ENCODE measurements at regions not wholly inside any gene's neighbourhood (a gene's known extent, or its start where the extent isn't known, plus 50 kb on each side); places are given as distances from the start of the nearest gene placed in this dataset.

DNA sequence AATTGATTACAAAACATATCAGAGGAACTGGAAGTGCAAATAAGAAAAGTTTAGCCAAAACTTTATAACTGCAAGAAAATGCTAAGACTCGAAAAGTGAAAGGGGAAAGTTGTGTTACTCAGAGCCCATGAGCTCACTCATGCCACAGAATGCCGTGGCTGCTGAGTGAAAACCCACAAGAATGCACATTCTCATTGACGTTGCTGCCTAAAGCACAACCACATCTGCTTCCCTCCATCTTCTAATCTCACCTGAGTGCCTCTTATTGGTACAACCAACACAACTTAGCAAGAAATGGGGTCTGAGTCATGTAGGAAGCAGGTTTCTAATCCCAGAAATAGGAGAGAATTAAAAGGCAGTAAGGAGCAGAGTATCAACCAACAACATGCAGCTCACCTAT lies 259.7 kb downstream of the LNPK start:
- Histone ChIP-seq H3K4me1 (ENCODE audit: control insufficient read depth, insufficient read depth, low read length) (no peaks in the 10 kb centered on the region), H3K4me3 (ENCODE audit: insufficient read depth, low read depth, low read length) (no peak overlapping the region), H3K36me3 (ENCODE audit: control insufficient read depth, insufficient read depth, low read length) (no peaks in the 10 kb centered on the region), H3K27ac (ENCODE audit: insufficient read depth, low read depth, low read length, poor library complexity, severe bottlenecking) (no peak overlapping the region), H3K27me3 (ENCODE audit: control insufficient read depth, insufficient read depth, low read length, poor library complexity, severe bottlenecking) (no peaks in the 10 kb centered on the region), H3K9me3 (ENCODE audit: control insufficient read depth, low read length) (no peaks in the 10 kb centered on the region)
- WGBS, 2 experiments, result 88 to 91% methylated on average over 3 of the region's 3 CpGs

GRCh38 chr2:175741164-175741563 lies 260.9 kb downstream of the LNPK start:
- no peaks in the 10 kb centered on the region for H3K27me3 ChIP-seq (ENCODE audit: control insufficient read depth, insufficient read depth, low read length, poor library complexity, severe bottlenecking)
- no peak overlapping the region for H3K4me3 ChIP-seq (ENCODE audit: insufficient read depth, low read depth, low read length)
- no peak overlapping the region for H3K27ac ChIP-seq (ENCODE audit: insufficient read depth, low read depth, low read length, poor library complexity, severe bottlenecking)

DNA sequence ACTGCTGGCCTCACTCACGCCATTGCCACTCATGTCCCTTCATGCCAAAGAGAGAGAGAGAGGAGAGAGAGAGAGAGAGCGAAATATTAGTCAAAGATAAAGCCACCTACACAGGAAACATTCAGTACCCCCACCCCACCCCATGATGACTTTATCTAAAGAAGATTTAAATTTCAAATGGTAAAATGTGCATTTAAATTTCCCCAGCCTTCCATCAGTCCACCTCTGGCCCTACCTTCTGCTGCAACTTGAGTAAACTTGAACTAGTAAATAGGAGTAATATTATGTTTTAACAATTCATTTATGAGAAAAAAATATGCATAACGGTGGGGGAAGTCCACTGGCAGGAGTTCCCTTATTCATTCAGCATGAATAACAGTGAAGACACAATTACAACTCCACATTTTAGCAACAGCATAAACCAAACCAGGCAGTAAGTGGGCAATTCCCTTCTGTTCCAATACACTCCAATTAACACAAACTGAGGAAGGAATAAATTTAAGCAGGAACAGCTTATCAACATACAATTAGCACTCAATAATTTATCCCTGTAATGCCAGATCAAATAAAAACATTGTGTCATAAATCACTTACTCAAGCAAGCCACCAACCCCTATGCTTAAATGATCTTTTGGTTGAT lies 264.2 kb downstream of the LNPK start:
- Histone ChIP-seq H3K4me3 (ENCODE audit: insufficient read depth, low read depth, low read length) (no peak overlapping the region), H3K4me1 (ENCODE audit: control insufficient read depth, insufficient read depth, low read length) (peaks cover 8% of the 10 kb centered on the region), H3K9me3 (ENCODE audit: control insufficient read depth, low read length) (no peaks in the 10 kb centered on the region), H3K27me3 (ENCODE audit: control insufficient read depth, insufficient read depth, low read length, poor library complexity, severe bottlenecking) (no peaks in the 10 kb centered on the region), H3K27ac (ENCODE audit: insufficient read depth, low read depth, low read length, poor library complexity, severe bottlenecking) (no peak overlapping the region), H3K36me3 (ENCODE audit: control insufficient read depth, insufficient read depth, low read length) (no peaks in the 10 kb centered on the region)
- WGBS, 2 experiments, result 72 to 86% methylated on average over 2 of the region's 3 CpGs

More at GRCh38 chr2:175741164-175741563, 260.9 kb downstream of the LNPK start:
- Histone ChIP-seq H3K4me1 (ENCODE audit: control insufficient read depth, insufficient read depth, low read length) (no peaks in the 10 kb centered on the region), H3K36me3 (ENCODE audit: control insufficient read depth, insufficient read depth, low read length) (no peaks in the 10 kb centered on the region), H3K9me3 (ENCODE audit: control insufficient read depth, low read length) (no peaks in the 10 kb centered on the region)

- no peak overlapping the region for H3K27ac ChIP-seq (ENCODE audit: insufficient read depth, low read depth, low read length, poor library complexity, severe bottlenecking)
These were observed 267.4 kb downstream of the LNPK start for GRCh38 chr2:175734686-175735085.

DNA sequence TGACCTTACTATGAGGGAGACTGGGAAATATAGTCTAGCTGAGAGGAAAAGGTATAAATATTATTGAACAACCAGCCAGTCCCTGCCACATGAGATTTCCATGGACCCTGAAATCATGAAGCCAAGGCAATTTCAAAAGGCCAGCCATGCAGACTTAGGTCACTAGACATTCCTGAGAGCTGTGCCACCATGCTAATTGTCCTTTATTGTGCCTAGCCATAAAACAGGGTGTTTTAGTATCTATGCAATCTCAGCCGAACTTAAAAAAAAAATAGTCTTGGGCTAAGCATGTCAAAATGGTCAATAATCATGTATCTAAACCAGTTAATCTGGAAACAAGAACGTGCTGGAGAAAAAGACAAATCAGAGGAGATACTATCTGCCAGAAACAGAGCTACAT lies 269.5 kb downstream of the LNPK start:
- H3K4me3 ChIP-seq (ENCODE audit: insufficient read depth, low read depth, low read length), result no peak overlapping the region
- no peaks in the 10 kb centered on the region for H3K9me3 ChIP-seq (ENCODE audit: control insufficient read depth, low read length)
- H3K27ac ChIP-seq (ENCODE audit: insufficient read depth, low read depth, low read length, poor library complexity, severe bottlenecking), result no peak overlapping the region
- H3K36me3 ChIP-seq (ENCODE audit: control insufficient read depth, insufficient read depth, low read length), result no peaks in the 10 kb centered on the region
- WGBS, 2 experiments, result 94 to 95% methylated on average over 2 of the region's 2 CpGs
- no peaks in the 10 kb centered on the region for H3K27me3 ChIP-seq (ENCODE audit: control insufficient read depth, insufficient read depth, low read length, poor library complexity, severe bottlenecking)
- H3K4me1 ChIP-seq (ENCODE audit: control insufficient read depth, insufficient read depth, low read length), result peaks cover 8% of the 10 kb centered on the region

More at GRCh38 chr2:175734686-175735085, 267.4 kb downstream of the LNPK start:
- Histone ChIP-seq H3K4me3 (ENCODE audit: insufficient read depth, low read depth, low read length) (no peak overlapping the region), H3K9me3 (ENCODE audit: control insufficient read depth, low read length) (no peaks in the 10 kb centered on the region), H3K4me1 (ENCODE audit: control insufficient read depth, insufficient read depth, low read length) (peaks cover 8% of the 10 kb centered on the region), H3K27me3 (ENCODE audit: control insufficient read depth, insufficient read depth, low read length, poor library complexity, severe bottlenecking) (no peaks in the 10 kb centered on the region), H3K36me3 (ENCODE audit: control insufficient read depth, insufficient read depth, low read length) (no peaks in the 10 kb centered on the region)
- 29 to 43% methylated on average over 5 of the region's 5 CpGs for WGBS, 2 experiments

- Histone ChIP-seq H3K27ac (ENCODE audit: insufficient read depth, low read depth, low read length, poor library complexity, severe bottlenecking) (no peak overlapping the region), H3K4me1 (ENCODE audit: control insufficient read depth, insufficient read depth, low read length) (peaks cover 3% of the 10 kb centered on the region), H3K4me3 (ENCODE audit: insufficient read depth, low read depth, low read length) (no peak overlapping the region), H3K36me3 (ENCODE audit: control insufficient read depth, insufficient read depth, low read length) (no peaks in the 10 kb centered on the region), H3K9me3 (ENCODE audit: control insufficient read depth, low read length) (no peaks in the 10 kb centered on the region), H3K27me3 (ENCODE audit: control insufficient read depth, insufficient read depth, low read length, poor library complexity, severe bottlenecking) (no peaks in the 10 kb centered on the region)
- WGBS, 2 experiments, result 92 to 94% methylated on average over 4 of the region's 4 CpGs
These were observed 272.0 kb downstream of the LNPK start for GRCh38 chr2:175730050-175730449.

GRCh38 chr2:175729049-175729706 lies 272.9 kb downstream of the LNPK start:
- WGBS, 2 experiments, result 88 to 92% methylated on average over 4 of the region's 4 CpGs
- no peaks in the 10 kb centered on the region for H3K4me1 ChIP-seq (ENCODE audit: control insufficient read depth, insufficient read depth, low read length)

GRCh38 chr2:175728032-175728431 lies 274.0 kb downstream of the LNPK start:
- no peaks in the 10 kb centered on the region for H3K4me1 ChIP-seq (ENCODE audit: control insufficient read depth, insufficient read depth, low read length)
- no peaks in the 10 kb centered on the region for H3K36me3 ChIP-seq (ENCODE audit: control insufficient read depth, insufficient read depth, low read length)
- 92 to 96% methylated on average over 4 of the region's 4 CpGs for WGBS, 2 experiments
- H3K27ac ChIP-seq (ENCODE audit: insufficient read depth, low read depth, low read length, poor library complexity, severe bottlenecking), result no peak overlapping the region
- H3K27me3 ChIP-seq (ENCODE audit: control insufficient read depth, insufficient read depth, low read length, poor library complexity, severe bottlenecking), result no peaks in the 10 kb centered on the region
- no peak overlapping the region for H3K4me3 ChIP-seq (ENCODE audit: insufficient read depth, low read depth, low read length)
- no peaks in the 10 kb centered on the region for H3K9me3 ChIP-seq (ENCODE audit: control insufficient read depth, low read length)

More at GRCh38 chr2:175729049-175729706, 272.9 kb downstream of the LNPK start:
- no peaks in the 10 kb centered on the region for H3K36me3 ChIP-seq (ENCODE audit: control insufficient read depth, insufficient read depth, low read length)
- no peaks in the 10 kb centered on the region for H3K27me3 ChIP-seq (ENCODE audit: control insufficient read depth, insufficient read depth, low read length, poor library complexity, severe bottlenecking)
- no peak overlapping the region for H3K27ac ChIP-seq (ENCODE audit: insufficient read depth, low read depth, low read length, poor library complexity, severe bottlenecking)
- no peak overlapping the region for H3K4me3 ChIP-seq (ENCODE audit: insufficient read depth, low read depth, low read length)
- H3K9me3 ChIP-seq (ENCODE audit: control insufficient read depth, low read length), result no peaks in the 10 kb centered on the region

DNA sequence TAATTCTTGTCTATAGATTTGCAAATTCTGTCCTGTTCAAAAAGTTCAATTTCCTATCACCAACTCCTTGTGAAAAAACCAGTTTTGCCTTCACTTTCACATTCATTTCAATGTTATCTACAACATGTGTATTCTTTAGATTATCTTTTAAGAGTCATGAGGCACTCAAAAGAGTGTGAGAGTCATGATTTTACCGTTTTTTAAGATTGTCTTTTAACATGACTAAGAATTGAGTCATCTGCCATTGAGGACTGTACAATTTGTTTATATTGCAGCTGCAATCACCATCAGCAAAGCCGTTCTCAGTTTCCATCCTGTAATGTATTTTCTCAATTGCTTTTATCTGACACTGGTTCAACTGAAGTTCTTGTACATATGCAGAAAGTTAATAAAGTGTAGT lies 275.8 kb downstream of the LNPK start:
- Histone ChIP-seq H3K9me3 (ENCODE audit: control insufficient read depth, low read length) (no peaks in the 10 kb centered on the region), H3K36me3 (ENCODE audit: control insufficient read depth, insufficient read depth, low read length) (no peaks in the 10 kb centered on the region), H3K27me3 (ENCODE audit: control insufficient read depth, insufficient read depth, low read length, poor library complexity, severe bottlenecking) (no peaks in the 10 kb centered on the region), H3K27ac (ENCODE audit: insufficient read depth, low read depth, low read length, poor library complexity, severe bottlenecking) (no peak overlapping the region), H3K4me1 (ENCODE audit: control insufficient read depth, insufficient read depth, low read length) (no peaks in the 10 kb centered on the region), H3K4me3 (ENCODE audit: insufficient read depth, low read depth, low read length) (no peak overlapping the region)
- whole genome bisulfite sequencing, 2 experiments, result 90 to 93% methylated on average over 2 of the region's 2 CpGs

GRCh38 chr2:175709248-175709647 lies 292.8 kb downstream of the LNPK start:
- WGBS, 2 experiments, result 50 to 63% methylated on average over 6 of the region's 6 CpGs
- Histone ChIP-seq H3K4me1 (ENCODE audit: control insufficient read depth, insufficient read depth, low read length) (no peaks in the 10 kb centered on the region), H3K9me3 (ENCODE audit: control insufficient read depth, low read length) (no peaks in the 10 kb centered on the region), H3K4me3 (ENCODE audit: insufficient read depth, low read depth, low read length) (no peak overlapping the region), H3K36me3 (ENCODE audit: control insufficient read depth, insufficient read depth, low read length) (no peaks in the 10 kb centered on the region), H3K27ac (ENCODE audit: insufficient read depth, low read depth, low read length, poor library complexity, severe bottlenecking) (no peak overlapping the region), H3K27me3 (ENCODE audit: control insufficient read depth, insufficient read depth, low read length, poor library complexity, severe bottlenecking) (no peaks in the 10 kb centered on the region)
